ENCODE measurements at regions not wholly inside any gene's neighbourhood (a gene's known extent, or its start where the extent isn't known, plus 50 kb on each side); places are given as distances from the start of the nearest gene placed in this dataset.

DNA sequence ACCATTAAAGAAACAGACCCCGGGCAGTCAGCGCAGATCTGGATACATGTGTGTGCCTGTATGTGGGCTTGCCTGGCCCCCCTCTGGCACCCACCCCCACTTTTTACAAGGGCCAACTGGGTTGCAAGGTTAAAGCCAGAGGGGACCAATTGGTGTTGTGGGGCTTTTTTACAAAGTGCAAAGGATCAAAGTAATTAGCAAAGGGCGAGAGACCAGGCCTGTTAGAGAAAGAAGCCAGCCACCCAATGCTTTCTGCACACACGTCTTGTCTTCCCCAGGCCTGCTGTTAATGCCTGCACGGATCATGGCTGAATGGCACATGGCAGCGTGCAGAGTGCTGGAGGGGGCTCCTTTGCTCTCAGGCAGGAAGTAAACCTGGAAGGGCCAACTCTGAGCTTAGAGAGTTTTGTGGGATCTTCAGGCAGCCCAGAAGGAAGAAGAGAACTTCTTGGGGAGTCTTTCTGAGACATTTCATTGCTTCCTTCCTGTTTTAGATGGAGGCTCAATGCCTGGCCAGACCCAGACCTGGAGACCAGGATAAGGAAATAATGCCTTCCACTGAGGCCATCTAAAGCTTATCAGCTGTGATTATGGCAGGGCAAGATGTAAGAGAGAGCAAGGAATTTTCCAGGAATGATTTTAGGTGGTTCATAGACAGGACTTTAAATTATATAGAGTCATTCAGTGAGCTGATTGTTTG is 523.4 kb upstream of the TBX3 start:
- TF ChIP-seq ARNT (IDR thresholded peaks at IDR 0.05) (no peak), POLR2A (conservative IDR thresholded peaks at IDR 0.05) (no peak)

Measured in K562 (cell line).